ENCODE measurements at regions not wholly inside any gene's neighbourhood (a gene's known extent, or its start where the extent isn't known, plus 50 kb on each side); places are given as distances from the start of the nearest gene placed in this dataset.

GRCh38 chr6:163663575-163663974 lies 249.1 kb downstream of the QKI start:
- no peak for TF ChIP-seq EZH2phosphoT487 (IDR thresholded peaks at IDR 0.05; ENCODE audit: insufficient read depth, low read depth)
- no peak for TF ChIP-seq EZH2 (IDR thresholded peaks at IDR 0.05; ENCODE audit: insufficient read depth, poor library complexity, severe bottlenecking)
